Osteocyte (in vitro differentiated cells): ENCODE measurements at regions not wholly inside any gene's neighbourhood (a gene's known extent, or its start where the extent isn't known, plus 50 kb on each side); places are given as distances from the start of the nearest gene placed in this dataset.

Source experiments
- DNase-seq: peaks from one replicate; pipeline ENCODE4 v3.0.0; 2021; ENCODE audit warnings: mixed read lengths; ENCODE audit not compliant: unreplicated experiment; ENCODE audit errors: extremely low spot score
- H3K27ac Mint-ChIP-seq: one replicate; pipeline ENCODE4 v1.8.0; 2021; ENCODE audit warnings: mild to moderate bottlenecking, mixed read lengths; ENCODE audit not compliant: unreplicated experiment
- H3K27me3 Mint-ChIP-seq: one replicate; pipeline ENCODE4 v1.8.0; 2021; ENCODE audit warnings: mixed read lengths; ENCODE audit not compliant: unreplicated experiment
- H3K36me3 Mint-ChIP-seq: one replicate; pipeline ENCODE4 v1.8.0; 2021; ENCODE audit warnings: mixed read lengths; ENCODE audit not compliant: unreplicated experiment
- H3K4me1 Mint-ChIP-seq: one replicate; pipeline ENCODE4 v1.8.0; 2021; ENCODE audit warnings: mixed read lengths; ENCODE audit not compliant: unreplicated experiment
- H3K4me3 Mint-ChIP-seq: one replicate; pipeline ENCODE4 v1.8.0; 2021; ENCODE audit warnings: mild to moderate bottlenecking, moderate library complexity, mixed read lengths; ENCODE audit not compliant: unreplicated experiment
- H3K9me3 Mint-ChIP-seq: one replicate; pipeline ENCODE4 v1.8.0; 2021; ENCODE audit warnings: mixed read lengths; ENCODE audit not compliant: unreplicated experiment
- TF ChIP-seq, protein P1 (sequence below): fragments of 200-600 bp; sonication (generic); IDR thresholded peaks from 2 replicates; pipeline ENCODE4 v1.5.0; 2021; ENCODE audit warnings: antibody characterized with exemption, mild to moderate bottlenecking, moderate library complexity

DNA sequence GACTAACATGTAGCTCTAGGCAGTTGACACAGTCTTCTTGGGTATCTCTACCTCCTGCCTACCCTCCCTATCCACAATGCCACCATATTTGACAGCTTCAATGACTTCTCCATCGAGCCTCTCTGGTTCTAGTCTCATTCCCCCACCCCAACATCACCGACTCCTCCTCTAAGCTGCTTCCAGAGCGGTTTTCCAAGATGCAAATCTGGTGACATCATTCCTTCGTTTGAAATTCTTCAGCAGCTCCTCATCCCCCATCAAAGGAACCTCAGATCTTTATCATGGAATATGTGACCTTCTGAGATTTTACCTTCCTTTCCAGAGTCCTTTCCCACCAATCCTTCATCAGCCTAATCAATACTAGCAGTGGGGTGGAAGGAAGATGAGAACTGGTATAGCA, 352.4 kb upstream of the RUNX1 start:
- TF ChIP-seq, protein P1, sequence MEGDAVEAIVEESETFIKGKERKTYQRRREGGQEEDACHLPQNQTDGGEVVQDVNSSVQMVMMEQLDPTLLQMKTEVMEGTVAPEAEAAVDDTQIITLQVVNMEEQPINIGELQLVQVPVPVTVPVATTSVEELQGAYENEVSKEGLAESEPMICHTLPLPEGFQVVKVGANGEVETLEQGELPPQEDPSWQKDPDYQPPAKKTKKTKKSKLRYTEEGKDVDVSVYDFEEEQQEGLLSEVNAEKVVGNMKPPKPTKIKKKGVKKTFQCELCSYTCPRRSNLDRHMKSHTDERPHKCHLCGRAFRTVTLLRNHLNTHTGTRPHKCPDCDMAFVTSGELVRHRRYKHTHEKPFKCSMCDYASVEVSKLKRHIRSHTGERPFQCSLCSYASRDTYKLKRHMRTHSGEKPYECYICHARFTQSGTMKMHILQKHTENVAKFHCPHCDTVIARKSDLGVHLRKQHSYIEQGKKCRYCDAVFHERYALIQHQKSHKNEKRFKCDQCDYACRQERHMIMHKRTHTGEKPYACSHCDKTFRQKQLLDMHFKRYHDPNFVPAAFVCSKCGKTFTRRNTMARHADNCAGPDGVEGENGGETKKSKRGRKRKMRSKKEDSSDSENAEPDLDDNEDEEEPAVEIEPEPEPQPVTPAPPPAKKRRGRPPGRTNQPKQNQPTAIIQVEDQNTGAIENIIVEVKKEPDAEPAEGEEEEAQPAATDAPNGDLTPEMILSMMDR: no peak
- Mint-ChIP-seq H3K4me1 (peaks cover 14% of the 10 kb centered on the region), H3K27ac (no peak overlapping the region), H3K36me3 (no peaks in the 10 kb centered on the region), H3K9me3 (no peaks in the 10 kb centered on the region), H3K27me3 (no peaks in the 10 kb centered on the region), H3K4me3 (no peak overlapping the region)
- no peak for DNase-seq

DNA sequence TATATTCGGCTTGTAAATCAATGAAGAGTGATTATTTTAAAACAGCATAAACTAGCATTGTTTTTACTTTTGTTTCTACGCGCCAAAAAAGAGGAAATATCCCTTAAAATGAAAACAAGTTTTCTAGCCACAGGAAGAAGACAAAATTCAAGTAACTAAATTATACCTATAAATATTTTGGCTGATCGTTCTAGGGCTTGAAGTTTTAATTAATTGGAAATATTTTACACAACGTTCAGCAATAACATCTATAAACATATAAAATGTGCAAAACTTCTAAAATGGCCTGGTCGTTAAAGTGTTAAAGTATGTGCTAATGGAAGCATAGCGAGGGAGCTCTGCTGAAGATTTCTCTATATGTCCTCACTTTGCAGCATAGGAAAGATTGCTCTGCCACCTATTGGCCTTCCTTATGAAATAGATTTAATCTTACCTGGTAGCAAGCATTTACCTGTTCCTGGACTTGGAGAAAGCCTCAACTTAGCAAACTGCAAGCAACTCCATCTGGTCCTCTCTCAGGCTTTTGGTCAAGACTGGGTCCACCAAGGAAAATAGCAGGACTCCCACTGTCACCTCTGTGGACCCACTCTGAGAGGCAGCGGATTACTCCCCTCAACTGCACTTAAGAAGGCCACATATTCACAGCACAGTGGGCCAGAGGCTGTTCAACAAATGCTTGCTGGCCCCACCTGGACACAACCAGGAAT, 351.3 kb upstream of the RUNX1 start:
- Mint-ChIP-seq H3K4me1 (peaks cover 17% of the 10 kb centered on the region), H3K4me3 (no peak overlapping the region), H3K27me3 (no peaks in the 10 kb centered on the region), H3K27ac (no peak overlapping the region), H3K36me3 (no peaks in the 10 kb centered on the region), H3K9me3 (no peaks in the 10 kb centered on the region)
- TF ChIP-seq, protein P1: peak; percentile 76
- no peak for DNase-seq

DNA sequence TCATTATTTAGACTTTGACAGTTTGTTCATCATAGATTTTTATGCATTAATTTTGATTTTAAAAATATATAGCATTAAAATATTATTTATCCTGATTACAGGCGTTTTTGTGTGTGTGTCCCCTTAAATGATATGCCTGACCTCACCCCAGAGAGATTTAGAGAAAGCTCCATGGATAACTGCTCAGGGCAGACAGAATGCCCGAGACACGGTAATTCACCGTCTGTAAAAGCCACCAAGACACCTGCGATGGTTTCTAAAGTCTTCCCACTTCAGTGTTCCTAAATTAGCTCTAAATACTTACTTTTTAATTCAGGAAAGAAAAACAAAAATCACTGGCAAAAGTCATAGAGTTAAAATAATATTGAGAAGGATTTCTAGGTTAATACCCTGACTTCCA, 350.6 kb upstream of the RUNX1 start:
- no peak for DNase-seq
- peaks cover 17% of the 10 kb centered on the region for H3K4me1 Mint-ChIP-seq
- H3K9me3 Mint-ChIP-seq: no peaks in the 10 kb centered on the region
- H3K36me3 Mint-ChIP-seq: no peaks in the 10 kb centered on the region
- TF ChIP-seq, protein P1: no peak
- H3K27ac Mint-ChIP-seq: no peak overlapping the region
- no peaks in the 10 kb centered on the region for H3K27me3 Mint-ChIP-seq
- H3K4me3 Mint-ChIP-seq: no peak overlapping the region

DNA sequence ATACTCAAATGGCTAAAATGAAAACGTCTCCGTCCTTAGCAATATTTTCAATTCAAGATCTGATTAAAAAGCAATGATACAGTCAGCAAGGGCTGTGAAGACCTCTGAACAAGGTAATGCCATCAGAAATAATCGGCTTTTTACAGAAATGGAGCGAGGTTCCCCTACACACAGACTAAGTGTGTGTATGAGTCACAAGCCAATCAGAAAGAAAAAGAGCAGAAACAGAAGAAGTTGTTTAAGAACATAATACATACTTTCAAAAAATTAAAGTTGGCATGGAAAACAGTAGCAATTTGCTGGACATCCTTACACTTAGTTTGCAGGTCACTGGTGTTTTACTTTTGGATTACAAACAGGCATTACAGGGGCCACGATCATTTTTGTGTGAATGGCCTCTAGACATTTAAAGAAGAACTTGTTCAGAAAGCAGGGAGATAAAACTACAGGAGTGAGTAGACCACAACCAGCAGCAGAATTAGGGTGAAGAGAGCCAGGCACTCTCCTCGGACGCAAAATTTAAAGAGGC, 350.0 kb upstream of the RUNX1 start:
- H3K27ac Mint-ChIP-seq: no peak overlapping the region
- no peak for DNase-seq
- no peak overlapping the region for H3K4me3 Mint-ChIP-seq

DNA sequence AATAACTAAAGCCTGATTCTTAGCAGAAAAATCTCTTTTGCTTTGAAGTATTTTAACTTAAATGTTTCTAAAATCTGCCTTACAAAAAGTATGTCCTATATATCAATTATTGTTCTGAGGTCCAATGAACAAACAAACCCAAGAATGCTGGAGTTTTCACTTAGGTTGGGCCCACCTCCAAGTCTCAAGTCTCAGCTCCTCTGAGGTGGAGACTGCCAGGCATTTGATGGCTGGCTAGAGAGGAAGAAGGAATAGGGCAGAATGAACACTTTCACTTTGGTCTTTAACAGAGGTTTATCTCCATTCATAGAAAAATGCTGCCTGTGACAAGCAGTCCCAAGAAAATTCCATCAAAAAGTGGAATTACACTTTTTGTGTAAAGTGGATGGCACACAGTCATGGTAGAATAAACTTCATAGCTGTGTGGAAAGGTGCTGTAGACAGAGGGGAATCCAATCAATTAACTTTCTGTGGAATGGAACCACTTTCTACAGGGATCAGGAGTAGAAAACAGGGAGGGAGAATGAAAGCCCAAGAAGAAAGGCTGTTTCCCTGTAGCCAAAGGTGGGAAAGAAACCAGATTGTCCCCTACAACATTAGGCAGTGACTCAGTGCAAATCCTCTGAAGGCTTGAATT, 349.4 kb upstream of the RUNX1 start:
- no peaks in the 10 kb centered on the region for H3K9me3 Mint-ChIP-seq

More for the DNA sequence above, 350.0 kb upstream of the RUNX1 start:
- H3K36me3 Mint-ChIP-seq: no peaks in the 10 kb centered on the region
- TF ChIP-seq, protein P1: no peak
- no peaks in the 10 kb centered on the region for H3K9me3 Mint-ChIP-seq
- no peaks in the 10 kb centered on the region for H3K27me3 Mint-ChIP-seq
- H3K4me1 Mint-ChIP-seq: peaks cover 17% of the 10 kb centered on the region

More for the DNA sequence above, 349.4 kb upstream of the RUNX1 start:
- no peak for DNase-seq
- TF ChIP-seq, protein P1: no peak
- Mint-ChIP-seq H3K27ac (no peak overlapping the region), H3K4me1 (peaks cover 17% of the 10 kb centered on the region), H3K36me3 (no peaks in the 10 kb centered on the region), H3K27me3 (no peaks in the 10 kb centered on the region), H3K4me3 (no peak overlapping the region)
